ENCODE measurements at regions not wholly inside any gene's neighbourhood (a gene's known extent, or its start where the extent isn't known, plus 50 kb on each side); places are given as distances from the start of the nearest gene placed in this dataset.

DNA sequence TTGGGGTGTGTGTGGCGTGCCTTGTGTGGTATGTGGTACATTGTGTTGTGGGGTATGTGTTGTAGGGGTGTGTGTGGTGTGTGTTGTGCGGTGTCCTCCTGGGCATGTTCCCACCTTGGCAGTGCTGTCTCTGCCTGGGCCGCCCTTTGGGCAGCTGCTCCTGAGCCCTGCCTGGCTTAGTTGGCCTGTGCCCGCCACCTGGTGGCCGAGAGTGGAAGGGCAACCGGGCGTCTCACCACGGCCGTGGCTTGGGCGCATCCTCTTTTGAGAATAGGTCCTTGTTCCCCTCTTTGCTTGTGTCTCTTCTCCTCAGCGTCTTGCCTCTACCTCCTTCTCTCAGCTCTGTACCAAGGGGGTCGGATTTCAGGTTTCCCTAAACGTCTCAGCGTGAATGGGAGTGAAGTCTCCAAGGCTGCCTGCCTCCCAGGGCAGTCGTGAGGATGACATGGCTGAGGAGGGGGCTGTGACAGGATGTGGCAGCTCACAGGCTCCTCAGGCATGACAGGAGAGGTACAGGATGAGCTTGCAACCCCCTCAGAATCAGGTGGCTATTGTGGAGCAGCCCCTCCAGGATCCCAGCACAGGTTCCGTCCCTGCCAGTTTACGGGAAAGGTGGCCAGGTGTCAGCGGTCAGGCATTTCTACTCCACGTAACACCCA, 98.4 kb upstream of the PODXL start (continued):
- TF ChIP-seq SAFB (IDR thresholded peaks at IDR 0.05; ENCODE audit: borderline replicate concordance, low read depth, low read length), result no peak
- TF ChIP-seq, protein P1, sequence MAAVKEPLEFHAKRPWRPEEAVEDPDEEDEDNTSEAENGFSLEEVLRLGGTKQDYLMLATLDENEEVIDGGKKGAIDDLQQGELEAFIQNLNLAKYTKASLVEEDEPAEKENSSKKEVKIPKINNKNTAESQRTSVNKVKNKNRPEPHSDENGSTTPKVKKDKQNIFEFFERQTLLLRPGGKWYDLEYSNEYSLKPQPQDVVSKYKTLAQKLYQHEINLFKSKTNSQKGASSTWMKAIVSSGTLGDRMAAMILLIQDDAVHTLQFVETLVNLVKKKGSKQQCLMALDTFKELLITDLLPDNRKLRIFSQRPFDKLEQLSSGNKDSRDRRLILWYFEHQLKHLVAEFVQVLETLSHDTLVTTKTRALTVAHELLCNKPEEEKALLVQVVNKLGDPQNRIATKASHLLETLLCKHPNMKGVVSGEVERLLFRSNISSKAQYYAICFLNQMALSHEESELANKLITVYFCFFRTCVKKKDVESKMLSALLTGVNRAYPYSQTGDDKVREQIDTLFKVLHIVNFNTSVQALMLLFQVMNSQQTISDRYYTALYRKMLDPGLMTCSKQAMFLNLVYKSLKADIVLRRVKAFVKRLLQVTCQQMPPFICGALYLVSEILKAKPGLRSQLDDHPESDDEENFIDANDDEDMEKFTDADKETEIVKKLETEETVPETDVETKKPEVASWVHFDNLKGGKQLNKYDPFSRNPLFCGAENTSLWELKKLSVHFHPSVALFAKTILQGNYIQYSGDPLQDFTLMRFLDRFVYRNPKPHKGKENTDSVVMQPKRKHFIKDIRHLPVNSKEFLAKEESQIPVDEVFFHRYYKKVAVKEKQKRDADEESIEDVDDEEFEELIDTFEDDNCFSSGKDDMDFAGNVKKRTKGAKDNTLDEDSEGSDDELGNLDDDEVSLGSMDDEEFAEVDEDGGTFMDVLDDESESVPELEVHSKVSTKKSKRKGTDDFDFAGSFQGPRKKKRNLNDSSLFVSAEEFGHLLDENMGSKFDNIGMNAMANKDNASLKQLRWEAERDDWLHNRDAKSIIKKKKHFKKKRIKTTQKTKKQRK (IDR thresholded peaks at IDR 0.05; ENCODE audit: borderline replicate concordance, low read depth, low read length), result no peak
- no peak for TF ChIP-seq ZKSCAN1 (IDR thresholded peaks at IDR 0.05; ENCODE audit: low read depth, low read length)
- no peak for TF ChIP-seq ARNT (IDR thresholded peaks at IDR 0.05)
- no peak for TF ChIP-seq ETV6 (IDR thresholded peaks at IDR 0.05; ENCODE audit: borderline replicate concordance in 1 of 2, low read depth in 2 of 2, low read length in 1 of 2)
- TF ChIP-seq ETV6 (CRISPR knock-in tag; IDR thresholded peaks at IDR 0.05; ENCODE audit: borderline replicate concordance), result no peak
- TF ChIP-seq, protein P2, sequence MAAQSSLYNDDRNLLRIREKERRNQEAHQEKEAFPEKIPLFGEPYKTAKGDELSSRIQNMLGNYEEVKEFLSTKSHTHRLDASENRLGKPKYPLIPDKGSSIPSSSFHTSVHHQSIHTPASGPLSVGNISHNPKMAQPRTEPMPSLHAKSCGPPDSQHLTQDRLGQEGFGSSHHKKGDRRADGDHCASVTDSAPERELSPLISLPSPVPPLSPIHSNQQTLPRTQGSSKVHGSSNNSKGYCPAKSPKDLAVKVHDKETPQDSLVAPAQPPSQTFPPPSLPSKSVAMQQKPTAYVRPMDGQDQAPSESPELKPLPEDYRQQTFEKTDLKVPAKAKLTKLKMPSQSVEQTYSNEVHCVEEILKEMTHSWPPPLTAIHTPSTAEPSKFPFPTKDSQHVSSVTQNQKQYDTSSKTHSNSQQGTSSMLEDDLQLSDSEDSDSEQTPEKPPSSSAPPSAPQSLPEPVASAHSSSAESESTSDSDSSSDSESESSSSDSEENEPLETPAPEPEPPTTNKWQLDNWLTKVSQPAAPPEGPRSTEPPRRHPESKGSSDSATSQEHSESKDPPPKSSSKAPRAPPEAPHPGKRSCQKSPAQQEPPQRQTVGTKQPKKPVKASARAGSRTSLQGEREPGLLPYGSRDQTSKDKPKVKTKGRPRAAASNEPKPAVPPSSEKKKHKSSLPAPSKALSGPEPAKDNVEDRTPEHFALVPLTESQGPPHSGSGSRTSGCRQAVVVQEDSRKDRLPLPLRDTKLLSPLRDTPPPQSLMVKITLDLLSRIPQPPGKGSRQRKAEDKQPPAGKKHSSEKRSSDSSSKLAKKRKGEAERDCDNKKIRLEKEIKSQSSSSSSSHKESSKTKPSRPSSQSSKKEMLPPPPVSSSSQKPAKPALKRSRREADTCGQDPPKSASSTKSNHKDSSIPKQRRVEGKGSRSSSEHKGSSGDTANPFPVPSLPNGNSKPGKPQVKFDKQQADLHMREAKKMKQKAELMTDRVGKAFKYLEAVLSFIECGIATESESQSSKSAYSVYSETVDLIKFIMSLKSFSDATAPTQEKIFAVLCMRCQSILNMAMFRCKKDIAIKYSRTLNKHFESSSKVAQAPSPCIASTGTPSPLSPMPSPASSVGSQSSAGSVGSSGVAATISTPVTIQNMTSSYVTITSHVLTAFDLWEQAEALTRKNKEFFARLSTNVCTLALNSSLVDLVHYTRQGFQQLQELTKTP (IDR thresholded peaks at IDR 0.05; ENCODE audit: low read depth in 1 of 2, partially characterized antibody in 2 of 2), result no peak
- TF ChIP-seq GTF2B (IDR thresholded peaks at IDR 0.05; ENCODE audit: extremely low read depth, insufficient read length), result no peak
- no peak for TF ChIP-seq ZBTB7A (IDR thresholded peaks at IDR 0.05; ENCODE audit: borderline replicate concordance, control insufficient read depth, low read depth, low read length)
- TF ChIP-seq KDM4B (IDR thresholded peaks at IDR 0.05; ENCODE audit: borderline replicate concordance in 2 of 2, low read depth in 1 of 2), result 0 out of 4 replicates have a peak, but pooled peaks of 1 of the 2 experiments have one; percentile 49
